ENCODE measurements at regions not wholly inside any gene's neighbourhood (a gene's known extent, or its start where the extent isn't known, plus 50 kb on each side); places are given as distances from the start of the nearest gene placed in this dataset.

GRCh38 chr9:20291201-20291600 is 331.1 kb downstream of the MLLT3 start:
- no peak for DNase-seq (ENCODE audit: low read depth in 2 of 2)

GRCh38 chr9:20290257-20290656 is 332.0 kb downstream of the MLLT3 start:
- DNase-seq (ENCODE audit: low read depth in 2 of 2) = no peak

DNA sequence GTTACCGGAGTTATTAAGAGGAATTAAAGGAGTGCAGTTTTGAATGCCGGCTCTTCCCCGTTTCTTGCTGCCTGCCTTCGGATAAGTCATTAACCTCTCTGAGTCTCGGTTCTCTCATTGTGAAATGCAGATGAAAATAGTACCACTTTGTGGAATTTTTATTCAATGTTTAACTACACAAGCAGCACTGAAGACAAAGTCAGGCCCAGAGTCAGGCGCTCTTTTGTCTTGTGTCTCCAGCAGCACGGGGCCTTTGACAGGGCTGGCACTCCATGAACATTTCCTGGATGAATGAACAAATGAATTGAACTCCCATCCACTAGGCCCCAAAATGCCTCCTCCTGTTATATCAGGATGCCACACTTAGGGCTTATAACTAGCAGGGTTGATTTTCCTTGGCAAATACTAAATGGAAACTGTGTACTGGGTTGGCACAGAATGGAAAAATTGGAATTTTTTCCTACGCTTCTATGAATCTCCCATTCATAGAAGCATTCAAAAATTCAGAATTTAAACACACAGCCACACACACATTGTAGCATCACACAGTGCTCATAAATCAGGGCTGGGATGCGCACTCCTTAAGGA is 332.8 kb downstream of the MLLT3 start:
- no peak for DNase-seq (ENCODE audit: low read depth in 2 of 2)

- DNase-seq (ENCODE audit: low read depth in 2 of 2) = no peak
Observed at GRCh38 chr9:20286969-20287368, 335.3 kb downstream of the MLLT3 start.

- no peak for DNase-seq (ENCODE audit: low read depth in 2 of 2)
Observed at GRCh38 chr9:20286154-20286700, 336.1 kb downstream of the MLLT3 start.

DNA sequence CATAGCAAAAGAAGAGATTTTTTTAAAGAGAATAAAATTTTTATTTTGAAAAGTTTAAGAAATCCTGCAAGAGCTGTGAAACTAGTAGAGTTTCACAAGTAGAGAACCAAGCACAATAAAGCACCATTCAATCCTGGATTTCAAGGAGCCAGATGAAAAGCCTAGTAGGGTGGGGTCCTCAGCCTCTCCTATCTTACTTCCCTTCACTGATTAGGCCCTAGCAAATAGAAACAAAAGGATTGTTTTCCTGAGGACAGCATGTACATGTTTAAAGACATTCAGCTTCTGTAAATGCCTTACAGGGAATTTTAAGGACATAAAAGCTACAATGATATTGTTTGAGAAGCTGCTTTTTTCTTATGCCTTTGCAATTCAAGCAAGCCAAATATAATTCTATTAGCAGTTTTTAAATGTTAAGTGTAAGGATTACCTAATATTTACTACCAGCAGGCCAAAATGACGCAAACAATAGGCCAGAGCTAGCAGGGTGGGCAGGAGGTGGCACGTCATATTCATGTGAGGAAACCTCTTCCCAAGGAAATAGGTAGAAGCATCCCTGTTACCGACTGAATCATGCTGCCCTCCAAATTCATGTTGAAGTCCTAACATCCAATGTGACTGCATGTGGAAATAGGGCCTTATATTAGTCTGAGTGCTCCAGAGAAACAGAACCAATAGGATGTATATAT is 337.6 kb downstream of the MLLT3 start:
- DNase-seq (ENCODE audit: low read depth in 2 of 2) = no peak

GRCh38 chr9:20280330-20280729 is 342.0 kb downstream of the MLLT3 start:
- no peak for DNase-seq (ENCODE audit: low read depth in 2 of 2)

DNA sequence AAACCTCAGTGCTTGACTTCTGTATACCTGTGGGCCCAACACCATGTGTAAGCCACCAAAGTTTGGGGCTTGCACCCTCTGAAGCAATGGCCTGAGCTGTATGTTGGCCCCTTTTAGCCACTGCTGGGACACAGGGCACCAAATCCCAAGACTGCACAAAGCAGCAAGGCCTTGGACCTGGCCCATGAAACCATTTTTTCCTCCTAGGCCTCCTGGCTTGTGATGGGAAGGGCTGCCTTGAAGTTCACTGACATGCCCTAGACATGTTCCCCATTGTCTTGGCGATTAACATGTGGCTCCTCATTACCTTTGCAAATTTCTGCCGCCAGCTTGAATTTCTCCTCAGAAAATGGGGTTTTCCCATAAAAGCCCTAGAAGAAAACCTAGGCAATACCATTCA is 345.5 kb downstream of the MLLT3 start:
- no peak for DNase-seq (ENCODE audit: low read depth in 2 of 2)

DNA sequence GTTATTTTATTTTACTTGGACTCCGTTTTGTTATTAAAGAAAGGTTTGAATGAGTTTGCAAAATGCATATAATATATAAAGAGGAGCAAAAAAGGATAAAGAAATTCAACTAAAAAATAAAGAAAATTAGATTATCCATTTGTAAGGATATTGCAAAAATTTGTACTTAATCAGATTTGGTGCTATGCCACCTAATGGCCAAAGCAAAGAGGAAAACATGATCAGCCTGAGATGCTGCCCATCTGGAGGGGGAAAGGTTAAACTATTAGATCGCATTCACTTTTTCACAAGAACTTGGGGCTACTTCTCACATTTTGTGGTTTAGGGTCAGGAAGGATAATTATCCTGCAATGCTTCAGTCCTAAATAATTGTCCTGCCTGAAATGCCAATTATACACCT is 350.6 kb downstream of the MLLT3 start:
- no peak for DNase-seq (ENCODE audit: low read depth in 2 of 2)

GRCh38 chr9:20271096-20271495 is 351.2 kb downstream of the MLLT3 start:
- DNase-seq (ENCODE audit: low read depth in 2 of 2) = no peak

GRCh38 chr9:20270161-20270560 is 352.1 kb downstream of the MLLT3 start:
- DNase-seq (ENCODE audit: low read depth in 2 of 2) = no peak

GRCh38 chr9:20269620-20270019 is 352.7 kb downstream of the MLLT3 start:
- no peak for DNase-seq (ENCODE audit: low read depth in 2 of 2)

DNA sequence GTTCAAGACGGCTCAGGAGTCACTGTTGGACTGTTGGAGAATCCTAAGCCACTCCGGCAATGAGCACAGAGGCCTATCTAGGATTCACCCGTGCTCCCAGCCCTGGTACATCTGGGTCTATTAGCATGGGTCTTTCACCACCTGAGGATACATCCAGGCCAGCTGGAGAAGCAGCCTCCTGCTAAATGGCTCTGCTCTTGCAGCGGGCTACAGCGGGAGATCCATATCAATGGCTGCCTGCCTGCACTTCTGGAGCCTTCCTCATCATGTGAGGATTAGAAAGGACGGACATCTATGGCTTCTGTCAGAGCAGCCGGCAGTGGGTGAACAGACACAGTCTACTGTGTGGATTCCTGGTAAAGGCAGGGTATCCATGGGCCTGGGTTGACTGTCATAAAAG is 357.4 kb downstream of the MLLT3 start:
- no peak for DNase-seq (ENCODE audit: low read depth in 2 of 2)

- DNase-seq (ENCODE audit: low read depth in 2 of 2) = no peak
Observed at GRCh38 chr9:20262611-20263010, 359.7 kb downstream of the MLLT3 start.

DNA sequence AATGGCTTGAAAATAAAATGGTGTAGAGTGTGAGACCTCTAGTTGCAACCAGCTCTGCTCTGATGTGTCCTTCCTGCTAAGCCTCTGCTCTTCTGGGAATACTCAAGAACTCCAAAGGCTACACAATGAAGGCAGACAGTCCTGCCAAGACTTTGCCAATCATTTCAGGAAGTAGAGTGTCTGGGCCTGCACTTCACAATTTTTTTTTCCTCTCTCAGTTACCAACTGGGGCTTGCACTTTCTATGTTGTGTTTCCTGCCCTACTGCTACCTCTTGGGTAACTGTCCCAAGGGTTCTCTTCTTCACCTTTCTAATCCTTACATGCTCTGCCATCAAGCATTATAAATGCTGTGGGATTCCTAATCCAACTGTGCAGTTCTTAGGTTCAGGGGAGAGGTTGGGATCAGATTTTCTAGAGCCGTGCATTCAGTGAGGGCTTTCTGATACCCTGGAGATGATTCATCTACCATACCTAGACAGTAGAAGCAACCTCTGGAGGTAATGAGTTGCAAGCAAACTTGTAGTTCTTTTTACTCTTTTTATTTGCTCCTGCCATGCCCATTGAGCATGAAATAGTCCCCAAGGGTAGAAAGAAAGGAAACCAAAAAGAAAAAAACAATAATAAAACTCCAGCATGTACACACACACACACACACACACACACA is 365.9 kb downstream of the MLLT3 start:
- DNase-seq (ENCODE audit: low read depth in 2 of 2) = no peak

DNA sequence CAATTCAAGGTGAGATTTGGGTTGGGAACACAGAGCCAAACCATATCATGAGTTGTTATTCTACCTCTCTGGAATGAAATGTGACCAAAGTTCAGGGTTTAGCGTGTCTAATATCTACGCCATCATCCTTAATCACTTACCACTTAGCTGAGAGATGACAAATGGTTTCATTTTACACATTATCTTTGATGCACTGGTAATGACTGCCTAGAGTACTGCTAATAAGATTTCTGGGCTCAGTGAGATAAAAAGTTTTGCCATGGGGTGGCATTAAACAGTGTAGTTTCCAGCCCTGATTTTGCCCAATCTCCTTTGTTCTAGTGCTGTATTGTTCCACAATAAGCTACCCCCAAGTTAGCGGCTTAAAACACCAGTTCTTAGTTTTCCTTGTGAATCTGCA is 367.2 kb downstream of the MLLT3 start:
- DNase-seq (ENCODE audit: low read depth in 2 of 2) = no peak

GRCh38 chr9:20253635-20254034 is 368.7 kb downstream of the MLLT3 start:
- no peak for DNase-seq (ENCODE audit: low read depth in 2 of 2)

GRCh38 chr9:20252778-20253177 is 369.5 kb downstream of the MLLT3 start:
- DNase-seq (ENCODE audit: low read depth in 2 of 2) = no peak

DNA sequence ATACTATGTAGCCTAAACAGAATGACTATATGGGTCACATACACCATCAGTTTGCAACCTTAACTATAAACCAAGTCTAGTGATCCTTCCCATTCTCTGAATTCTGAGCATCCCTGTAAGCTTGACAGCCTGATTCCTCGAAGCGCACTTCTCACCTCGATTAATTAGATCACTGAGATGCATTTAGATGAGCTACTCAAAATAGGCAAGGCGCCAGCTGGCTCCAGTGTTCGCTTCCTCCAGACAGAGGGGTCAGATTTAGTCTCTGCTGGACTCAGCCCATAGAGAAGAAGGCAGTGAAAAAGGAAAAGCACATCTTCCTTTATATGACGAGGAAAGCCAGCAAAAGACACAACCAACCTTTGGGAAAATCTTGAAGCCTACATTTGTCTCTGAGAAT is 371.5 kb downstream of the MLLT3 start:
- DNase-seq (ENCODE audit: low read depth in 2 of 2) = no peak

- DNase-seq (ENCODE audit: low read depth in 2 of 2) = no peak
Observed at GRCh38 chr9:20244271-20244670, 378.0 kb downstream of the MLLT3 start.

GRCh38 chr9:20243841-20244240 is 378.5 kb downstream of the MLLT3 start:
- DNase-seq (ENCODE audit: low read depth in 2 of 2) = no peak

DNA sequence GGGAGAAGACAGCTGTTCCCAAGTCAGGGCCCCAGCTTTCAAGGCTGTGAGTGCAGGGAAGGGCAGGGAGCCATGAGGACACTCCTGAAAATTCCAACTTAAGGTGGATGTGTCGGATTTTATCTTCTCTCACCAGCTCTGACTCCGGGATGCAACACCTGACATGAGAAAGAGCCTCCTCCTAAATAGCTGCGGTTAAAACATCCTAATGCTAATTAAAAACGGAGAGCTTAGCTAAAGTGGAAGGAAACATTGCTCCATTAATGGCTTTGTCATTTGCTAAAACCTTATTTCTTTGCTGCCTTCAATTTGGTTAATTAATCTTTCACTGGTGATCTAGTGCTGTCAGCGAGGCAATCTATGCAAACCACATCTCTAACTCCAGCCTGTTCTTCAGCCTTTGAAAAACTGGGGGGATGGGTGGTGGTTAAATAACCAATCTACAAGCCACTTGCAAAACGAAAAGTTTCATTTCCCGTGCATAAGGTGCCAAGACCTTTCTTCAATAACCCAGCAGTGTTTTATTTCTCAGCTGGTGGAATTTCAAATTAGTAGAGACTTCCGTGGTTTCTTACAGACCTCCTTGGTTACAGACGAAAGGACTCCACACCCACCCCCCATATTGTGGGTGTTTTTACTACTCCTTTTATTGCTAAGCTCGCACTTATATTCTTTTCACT is 379.6 kb downstream of the MLLT3 start:
- DNase-seq (ENCODE audit: low read depth in 2 of 2) = peak in 1 of 2 donors; percentile 8
